Stomach (tissue), 8 donors: ENCODE measurements at regions not wholly inside any gene's neighbourhood (a gene's known extent, or its start where the extent isn't known, plus 50 kb on each side); places are given as distances from the start of the nearest gene placed in this dataset.

ENCODE experiments used
- DNase-seq, 2 donors: peaks; one replicate each; pipeline versions ENCODE4 v3.0.0 to v3.0.0-alpha.2; 2013 to 2019
- H3K27ac ChIP-seq, 5 donors: fragments of 200-600 bp in 4 of 5; sonication (generic) in 4 of 5; one replicate each; pipeline ENCODE4 v1.5.1; 2013 to 2019; ENCODE audit warnings: mild to moderate bottlenecking in 1 of 5, moderate library complexity in 1 of 5
- H3K27me3 ChIP-seq, 3 donors: fragments of 200-600 bp; sonication (generic); one replicate each; pipeline ENCODE4 v1.5.1; 2017 to 2019; ENCODE audit warnings: mixed run types in 1 of 3
- H3K36me3 ChIP-seq, 4 donors: fragments of 200-600 bp; sonication (generic); 1 replicate in 3 of 4; 2 replicates in 1 of 4; pipeline ENCODE4 v1.5.1; 2016 to 2019
- H3K4me1 ChIP-seq, 4 donors: fragments of 200-600 bp; sonication (generic); one replicate each; pipeline ENCODE4 v1.5.1; 2016 to 2019
- H3K4me3 ChIP-seq, 4 donors: fragments of 200-600 bp; sonication (generic) in 3 of 4; one replicate each; pipeline ENCODE4 v1.5.1; 2016 to 2019; ENCODE audit warnings: mild to moderate bottlenecking in 1 of 4
- H3K9me3 ChIP-seq, 4 donors: fragments of 200-600 bp; sonication (generic); one replicate each; pipeline ENCODE4 v1.5.1; 2016 to 2019
- EP300 ChIP-seq: sonication (generic); formaldehyde crosslinking; IDR thresholded peaks from one replicate; pipeline ENCODE4 v1.6.1; 2017; ENCODE audit warnings: antibody characterized with exemption
- POLR2A ChIP-seq, 4 donors: fragments of 450-650 bp; IDR thresholded peaks; one replicate each; pipeline ENCODE4 v1.6.1; 2016; ENCODE audit warnings: antibody characterized with exemption in 4 of 4, control low read depth in 2 of 4, mild to moderate bottlenecking in 1 of 4, moderate library complexity in 1 of 4
- POLR2AphosphoS5 ChIP-seq, 3 donors: sonication (generic); formaldehyde crosslinking; IDR thresholded peaks; one replicate each; pipeline ENCODE4 v1.6.1; 2016; ENCODE audit warnings: antibody characterized with exemption in 3 of 3
- WGBS, 5 donors: extraction: QIAGEN DNeasy Blood & Tissue Kit in 3 of 5; methylation state at CpG; one replicate each; pipeline versions ENCODE4 v1.1.5 to v1.1.7; 2013 to 2018; 5-methylcytosine and 5-hydroxymethylcytosine counted together
- intact Hi-C: fragments of 100-400 bp; cut with DNase I; formaldehyde crosslinking; loops from one replicate; pipeline ENCODE4 v1.15.1; 2023; ENCODE audit warnings: low total_unique reads
- TF ChIP-seq, protein P1 (sequence below), 7 experiments: fragments of 450-650 bp in 4 of 7; fragments of 200-600 bp in 3 of 7; sonication (generic) in 3 of 7; IDR thresholded peaks; one replicate each; pipeline ENCODE4 v1.5.1; 2016 to 2019; ENCODE audit warnings: antibody characterized with exemption in 7 of 7, control low read depth in 2 of 7, mild to moderate bottlenecking in 1 of 7
- donor health status: healthy with polysubstance abuse.
- donor health status: Bipolar disorder and iron deficiency.
- donor health status: healthy.

DNA sequence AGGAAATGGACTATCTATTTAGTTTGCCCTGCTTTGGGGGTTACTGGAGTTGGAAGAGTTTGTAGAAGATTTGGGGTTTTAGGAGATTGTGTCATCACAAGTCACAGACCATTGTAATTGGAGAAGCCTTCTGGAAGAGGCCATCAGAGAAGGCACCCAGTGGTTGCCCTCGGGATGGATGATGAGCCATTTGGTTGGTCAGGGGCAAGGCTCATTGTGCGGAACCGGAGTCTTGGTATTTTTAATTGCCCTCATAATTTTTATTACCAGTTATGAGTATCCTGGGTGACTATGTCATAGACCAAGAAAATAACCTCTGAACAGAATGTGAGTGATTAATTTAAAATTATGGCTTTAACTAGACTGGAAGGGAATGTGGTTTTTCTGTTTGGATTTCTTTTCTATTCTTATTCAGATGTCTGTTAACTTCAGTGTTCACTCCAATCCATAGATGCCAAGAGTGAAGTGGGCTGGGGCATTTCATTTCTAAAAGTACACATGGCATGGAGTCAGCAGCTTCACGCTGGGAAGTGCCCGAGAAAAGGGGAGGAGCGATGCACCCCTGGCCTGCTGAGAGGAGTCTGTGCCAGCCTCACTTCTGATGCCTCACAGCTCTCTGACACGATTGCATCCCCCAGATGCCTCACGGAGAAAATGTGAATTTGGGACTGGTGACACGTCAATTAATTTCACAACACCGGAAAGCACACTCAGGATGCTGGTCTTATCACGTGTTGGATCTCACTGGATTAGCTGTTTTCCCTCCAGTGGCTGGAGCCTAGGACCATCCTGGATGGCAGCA is 225.6 kb upstream of the IGFBP3 start:
- TF ChIP-seq EP300, result no peak
- TF ChIP-seq, protein P1, sequence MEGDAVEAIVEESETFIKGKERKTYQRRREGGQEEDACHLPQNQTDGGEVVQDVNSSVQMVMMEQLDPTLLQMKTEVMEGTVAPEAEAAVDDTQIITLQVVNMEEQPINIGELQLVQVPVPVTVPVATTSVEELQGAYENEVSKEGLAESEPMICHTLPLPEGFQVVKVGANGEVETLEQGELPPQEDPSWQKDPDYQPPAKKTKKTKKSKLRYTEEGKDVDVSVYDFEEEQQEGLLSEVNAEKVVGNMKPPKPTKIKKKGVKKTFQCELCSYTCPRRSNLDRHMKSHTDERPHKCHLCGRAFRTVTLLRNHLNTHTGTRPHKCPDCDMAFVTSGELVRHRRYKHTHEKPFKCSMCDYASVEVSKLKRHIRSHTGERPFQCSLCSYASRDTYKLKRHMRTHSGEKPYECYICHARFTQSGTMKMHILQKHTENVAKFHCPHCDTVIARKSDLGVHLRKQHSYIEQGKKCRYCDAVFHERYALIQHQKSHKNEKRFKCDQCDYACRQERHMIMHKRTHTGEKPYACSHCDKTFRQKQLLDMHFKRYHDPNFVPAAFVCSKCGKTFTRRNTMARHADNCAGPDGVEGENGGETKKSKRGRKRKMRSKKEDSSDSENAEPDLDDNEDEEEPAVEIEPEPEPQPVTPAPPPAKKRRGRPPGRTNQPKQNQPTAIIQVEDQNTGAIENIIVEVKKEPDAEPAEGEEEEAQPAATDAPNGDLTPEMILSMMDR (IDR thresholded peaks at IDR 0.05), result no peak
- TF ChIP-seq POLR2A (IDR thresholded peaks at IDR 0.05), result no peak
- TF ChIP-seq POLR2AphosphoS5 (IDR thresholded peaks at IDR 0.05), result no peak
- intact Hi-C loops, result no loop called here
- Histone ChIP-seq H3K36me3 (no peaks in the 10 kb centered on the region), H3K4me3 (no peak overlapping the region), H3K27ac (no peak overlapping the region), H3K9me3 (no peaks in the 10 kb centered on the region), H3K4me1 (no peaks in the 10 kb centered on the region), H3K27me3 (no peaks in the 10 kb centered on the region)
- 72 to 84% (median 80%) methylated on average over 11 of the region's 11 CpGs for WGBS, 5 donors
- DNase-seq, result peak in 1 of 2 donors; percentile 17

DNA sequence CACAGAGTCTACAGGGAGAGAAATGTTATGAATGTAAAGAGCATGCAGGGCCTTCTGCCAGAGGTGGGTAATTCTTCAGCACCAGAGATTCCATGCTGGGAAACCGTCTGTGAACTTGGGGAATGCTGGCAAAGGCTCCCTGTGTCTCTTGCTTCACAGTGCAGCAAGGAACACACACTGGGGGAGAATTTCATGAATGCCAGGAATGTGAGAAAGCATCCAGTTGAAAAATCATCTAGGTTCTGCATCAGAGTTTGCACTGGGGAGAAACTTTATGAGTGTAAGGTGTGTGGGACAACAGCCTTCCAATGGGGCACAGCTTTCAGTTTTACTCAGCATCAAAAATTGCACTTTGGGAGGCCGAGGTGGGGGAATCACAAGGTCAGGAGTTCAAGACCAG is 224.3 kb upstream of the IGFBP3 start:
- Histone ChIP-seq H3K9me3 (no peaks in the 10 kb centered on the region), H3K4me3 (no peak overlapping the region), H3K27me3 (no peaks in the 10 kb centered on the region), H3K36me3 (no peaks in the 10 kb centered on the region), H3K27ac (no peak overlapping the region), H3K4me1 (no peaks in the 10 kb centered on the region)
- WGBS, 5 donors, result 36 to 53% (median 47%) methylated on average over 2 of the region's 2 CpGs
- intact Hi-C loops, result no loop called here
- peak in 1 of 2 donors; percentile 52 for DNase-seq
- peak in 1 of 3 donors; percentile 8 for TF ChIP-seq POLR2AphosphoS5 (IDR thresholded peaks at IDR 0.05)
- TF ChIP-seq EP300, result no peak

DNA sequence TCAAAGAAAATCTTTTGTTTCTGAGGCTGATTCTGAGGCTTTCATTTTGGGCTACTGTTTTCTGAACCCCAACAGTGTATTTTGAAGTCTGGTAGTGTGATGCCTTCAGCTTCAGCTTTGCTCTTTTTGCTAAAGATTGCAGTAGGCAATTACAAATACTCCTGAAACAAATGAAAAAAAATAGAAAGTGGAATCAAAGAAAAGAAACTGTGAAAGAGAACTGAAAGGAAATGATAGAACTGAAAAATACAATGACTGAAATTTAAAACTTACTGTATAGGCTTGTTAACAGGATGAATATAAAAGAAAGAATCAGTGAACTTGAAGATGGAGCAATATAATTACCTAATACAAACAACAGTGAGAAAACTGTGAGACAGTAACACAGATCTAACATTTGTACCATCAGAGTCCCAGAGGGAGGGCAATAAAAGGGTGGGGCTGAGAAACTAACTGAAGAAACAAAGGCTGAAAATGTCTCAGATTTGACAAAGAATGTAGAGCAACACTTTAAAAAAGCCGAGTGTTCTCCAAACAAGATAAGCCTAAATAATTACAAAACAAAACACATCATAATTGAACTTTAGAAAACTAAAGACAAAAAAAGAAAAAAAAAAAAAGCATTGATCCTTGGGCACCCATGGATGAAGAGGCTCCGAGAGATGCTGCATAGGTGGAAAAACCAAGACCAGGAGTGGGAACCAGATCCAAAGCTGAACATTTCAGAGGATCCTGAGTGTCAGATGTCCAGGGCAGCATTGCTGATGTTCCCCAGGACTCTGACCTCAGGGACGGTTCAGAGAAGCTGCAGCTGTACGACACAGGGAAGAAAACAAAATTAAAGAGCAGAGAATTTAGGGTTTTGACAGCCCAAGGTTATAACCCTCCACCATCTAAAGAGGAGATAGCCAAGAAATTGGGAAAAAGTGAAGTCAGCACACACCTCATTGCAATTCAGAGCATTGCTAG is 223.2 kb upstream of the IGFBP3 start:
- TF ChIP-seq, protein P1 (IDR thresholded peaks at IDR 0.05), result no peak
- TF ChIP-seq EP300 (no peak), POLR2A (IDR thresholded peaks at IDR 0.05) (no peak), POLR2AphosphoS5 (IDR thresholded peaks at IDR 0.05) (no peak)

DNA sequence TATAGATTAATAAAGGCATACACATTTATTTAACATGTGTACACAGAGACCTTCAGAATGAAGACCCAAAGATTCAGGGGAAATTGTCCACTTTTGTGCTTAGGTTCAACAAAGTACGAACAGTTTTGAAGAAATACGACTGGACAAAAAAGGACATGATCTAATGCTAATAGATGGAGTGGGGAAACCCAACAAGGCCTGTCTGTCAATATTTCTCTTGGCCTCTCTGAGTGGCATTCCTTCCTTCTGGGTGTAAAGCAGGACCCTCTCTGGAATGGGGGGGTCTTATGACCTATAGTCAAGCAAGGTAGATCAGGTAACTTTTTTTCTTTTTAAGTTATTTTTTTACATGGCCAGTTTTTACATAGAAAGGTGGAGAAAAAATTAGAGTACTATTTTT is 222.3 kb upstream of the IGFBP3 start:
- Histone ChIP-seq H3K9me3 (no peaks in the 10 kb centered on the region), H3K4me1 (no peaks in the 10 kb centered on the region), H3K36me3 (no peaks in the 10 kb centered on the region), H3K27me3 (no peaks in the 10 kb centered on the region), H3K27ac (no peak overlapping the region), H3K4me3 (no peak overlapping the region)
- intact Hi-C loops, result no loop called here
- DNase-seq, result no peak
- TF ChIP-seq EP300, result no peak
- no peak for TF ChIP-seq POLR2AphosphoS5 (IDR thresholded peaks at IDR 0.05)
- TF ChIP-seq POLR2A (IDR thresholded peaks at IDR 0.05), result no peak
- TF ChIP-seq, protein P1 (IDR thresholded peaks at IDR 0.05), result no peak
- 91 to 98% (median 92%) methylated on average over 2 of the region's 2 CpGs for WGBS, 5 donors

More for the DNA sequence above, 223.2 kb upstream of the IGFBP3 start:
- Histone ChIP-seq H3K27ac (no peak overlapping the region), H3K4me1 (no peaks in the 10 kb centered on the region), H3K36me3 (no peaks in the 10 kb centered on the region), H3K4me3 (no peak overlapping the region), H3K9me3 (no peaks in the 10 kb centered on the region), H3K27me3 (no peaks in the 10 kb centered on the region)
- DNase-seq, result no peak
- intact Hi-C loops, result no loop called here
- 69 to 79% (median 74%) methylated on average over 4 of the region's 4 CpGs for WGBS, 5 donors
